ENCODE measurements at regions not wholly inside any gene's neighbourhood (a gene's known extent, or its start where the extent isn't known, plus 50 kb on each side); places are given as distances from the start of the nearest gene placed in this dataset.

GRCh38 chr1:98471633-98472032 lies 189.9 kb upstream of the SNX7 start:
- TF ChIP-seq FOXM1 (IDR thresholded peaks at IDR 0.05; ENCODE audit: borderline replicate concordance) = no peak
- no peak for TF ChIP-seq SP1 (IDR thresholded peaks at IDR 0.05)
- TF ChIP-seq BHLHE40 (IDR thresholded peaks at IDR 0.05; ENCODE audit: borderline replicate concordance) = no peak
- no peak for TF ChIP-seq FOXA1 (IDR thresholded peaks at IDR 0.05)
- no peak for TF ChIP-seq PKNOX1 (IDR thresholded peaks at IDR 0.05)
- TF ChIP-seq ELF4 (IDR thresholded peaks at IDR 0.05) = no peak
- TF ChIP-seq ZNF384 (IDR thresholded peaks at IDR 0.05) = no peak
